Liver (tissue), 3 donors: ENCODE measurements at regions not wholly inside any gene's neighbourhood (a gene's known extent, or its start where the extent isn't known, plus 50 kb on each side); places are given as distances from the start of the nearest gene placed in this dataset.

Experiments
- ATF3 ChIP-seq: IDR thresholded peaks from 2 replicates; pipeline ENCODE4 v1.6.1; 2016; ENCODE audit warnings: antibody characterized with exemption
- CTCF ChIP-seq: fragments of 150-350 bp; IDR thresholded peaks from 2 replicates; pipeline ENCODE4 v1.5.1; 2017; ENCODE audit warnings: improper control_type of control experiment, low read depth, low read length; ENCODE audit not compliant: missing input control
- EGR1 ChIP-seq, 2 donors: IDR thresholded peaks; 2 replicates each; pipeline ENCODE4 v1.6.1; 2016 to 2018; ENCODE audit warnings: antibody characterized with exemption in 2 of 2, low read depth in 2 of 2
- GABPA ChIP-seq, 2 donors: IDR thresholded peaks in 1 of 2; conservative IDR thresholded peaks in 1 of 2; 2 replicates each; pipeline ENCODE4 v1.6.1; 2016; ENCODE audit warnings: antibody characterized with exemption in 2 of 2, mild to moderate bottlenecking in 1 of 2, moderate library complexity in 1 of 2
- HNF4G ChIP-seq: IDR thresholded peaks from 2 replicates; pipeline ENCODE4 v1.6.1; 2016; ENCODE audit warnings: antibody characterized with exemption
- JUND ChIP-seq, 2 donors: IDR thresholded peaks; 2 replicates each; pipeline ENCODE4 v1.6.1; 2016; ENCODE audit warnings: antibody characterized with exemption in 2 of 2
- TAF1 ChIP-seq: conservative IDR thresholded peaks from 2 replicates; pipeline ENCODE4 v1.6.1; 2016; ENCODE audit warnings: antibody characterized with exemption, mild to moderate bottlenecking
- YY1 ChIP-seq: IDR thresholded peaks from 2 replicates; pipeline ENCODE4 v1.6.1; 2016; ENCODE audit warnings: antibody characterized with exemption, mild to moderate bottlenecking
- ZBTB33 ChIP-seq: IDR thresholded peaks from 2 replicates; pipeline ENCODE4 v1.6.1; 2016; ENCODE audit warnings: antibody characterized with exemption
- donor health status: healthy.
- donor health status: healthy.

GRCh38 chr2:163462993-163463392 is 272.8 kb downstream of the FIGN start:
- TF ChIP-seq CTCF = no peak
- no peak for TF ChIP-seq JUND (IDR thresholded peaks at IDR 0.05)
- TF ChIP-seq ATF3 = no peak
- no peak for TF ChIP-seq HNF4G
- TF ChIP-seq TAF1 = no peak
- no peak for TF ChIP-seq EGR1 (IDR thresholded peaks at IDR 0.05; ENCODE audit: low read depth in 2 of 2)
- TF ChIP-seq ZBTB33 = no peak
- no peak for TF ChIP-seq YY1
- TF ChIP-seq GABPA (IDR thresholded peaks at IDR 0.05 in 1 of 2, conservative IDR thresholded peaks at IDR 0.05 in 1 of 2) = no peak
